Vagina (tissue), 2 donors: ENCODE measurements at regions not wholly inside any gene's neighbourhood (a gene's known extent, or its start where the extent isn't known, plus 50 kb on each side); places are given as distances from the start of the nearest gene placed in this dataset.

ENCODE experiments used
- POLR2A ChIP-seq, 2 donors: fragments of 450-650 bp; IDR thresholded peaks; one replicate each; pipeline ENCODE4 v1.6.1; 2017; ENCODE audit warnings: antibody characterized with exemption in 2 of 2, mild to moderate bottlenecking in 2 of 2, moderate library complexity in 2 of 2
- POLR2AphosphoS5 ChIP-seq, 2 donors: sonication (generic); formaldehyde crosslinking; IDR thresholded peaks; one replicate each; pipeline ENCODE4 v1.9.0; 2017; ENCODE audit warnings: antibody characterized with exemption in 2 of 2, mild to moderate bottlenecking in 2 of 2, low read depth in 1 of 2; ENCODE audit not compliant: insufficient read depth in 1 of 2
- TF ChIP-seq, protein P1 (sequence below), 3 experiments: fragments of 450-650 bp in 2 of 3; fragments of 200-600 bp in 1 of 3; sonication (generic) in 1 of 3; IDR thresholded peaks; one replicate each; pipeline ENCODE4 v1.5.1; 2017 to 2019; ENCODE audit warnings: antibody characterized with exemption in 3 of 3, mild to moderate bottlenecking in 2 of 3, moderate library complexity in 2 of 3

DNA sequence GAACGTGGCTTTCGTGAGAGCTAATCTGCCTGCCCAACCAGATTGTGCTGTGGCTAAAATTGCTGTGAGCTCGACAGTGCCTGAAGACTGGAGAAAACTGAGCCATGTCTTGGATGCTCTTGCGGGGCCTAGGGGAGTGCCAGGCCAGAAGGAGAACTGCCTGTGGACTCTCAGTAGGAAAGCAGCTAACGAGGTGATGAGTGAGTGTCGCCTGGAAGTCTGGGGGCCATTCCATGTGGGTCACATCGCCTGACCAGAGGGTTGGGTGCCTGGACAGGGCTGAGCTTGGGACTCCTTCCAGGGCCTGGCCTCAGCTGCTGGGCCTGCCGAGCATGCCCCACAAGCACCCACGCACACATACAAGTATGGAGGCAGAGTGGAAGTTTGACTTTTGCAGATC is 166.5 kb downstream of the VEGFA start:
- TF ChIP-seq, protein P1, sequence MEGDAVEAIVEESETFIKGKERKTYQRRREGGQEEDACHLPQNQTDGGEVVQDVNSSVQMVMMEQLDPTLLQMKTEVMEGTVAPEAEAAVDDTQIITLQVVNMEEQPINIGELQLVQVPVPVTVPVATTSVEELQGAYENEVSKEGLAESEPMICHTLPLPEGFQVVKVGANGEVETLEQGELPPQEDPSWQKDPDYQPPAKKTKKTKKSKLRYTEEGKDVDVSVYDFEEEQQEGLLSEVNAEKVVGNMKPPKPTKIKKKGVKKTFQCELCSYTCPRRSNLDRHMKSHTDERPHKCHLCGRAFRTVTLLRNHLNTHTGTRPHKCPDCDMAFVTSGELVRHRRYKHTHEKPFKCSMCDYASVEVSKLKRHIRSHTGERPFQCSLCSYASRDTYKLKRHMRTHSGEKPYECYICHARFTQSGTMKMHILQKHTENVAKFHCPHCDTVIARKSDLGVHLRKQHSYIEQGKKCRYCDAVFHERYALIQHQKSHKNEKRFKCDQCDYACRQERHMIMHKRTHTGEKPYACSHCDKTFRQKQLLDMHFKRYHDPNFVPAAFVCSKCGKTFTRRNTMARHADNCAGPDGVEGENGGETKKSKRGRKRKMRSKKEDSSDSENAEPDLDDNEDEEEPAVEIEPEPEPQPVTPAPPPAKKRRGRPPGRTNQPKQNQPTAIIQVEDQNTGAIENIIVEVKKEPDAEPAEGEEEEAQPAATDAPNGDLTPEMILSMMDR (IDR thresholded peaks at IDR 0.05), result no peak
- no peak for TF ChIP-seq POLR2AphosphoS5 (IDR thresholded peaks at IDR 0.05; ENCODE audit: insufficient read depth in 1 of 2, low read depth in 1 of 2)
- no peak for TF ChIP-seq POLR2A (IDR thresholded peaks at IDR 0.05)
